ENCODE measurements at regions not wholly inside any gene's neighbourhood (a gene's known extent, or its start where the extent isn't known, plus 50 kb on each side); places are given as distances from the start of the nearest gene placed in this dataset.

DNA sequence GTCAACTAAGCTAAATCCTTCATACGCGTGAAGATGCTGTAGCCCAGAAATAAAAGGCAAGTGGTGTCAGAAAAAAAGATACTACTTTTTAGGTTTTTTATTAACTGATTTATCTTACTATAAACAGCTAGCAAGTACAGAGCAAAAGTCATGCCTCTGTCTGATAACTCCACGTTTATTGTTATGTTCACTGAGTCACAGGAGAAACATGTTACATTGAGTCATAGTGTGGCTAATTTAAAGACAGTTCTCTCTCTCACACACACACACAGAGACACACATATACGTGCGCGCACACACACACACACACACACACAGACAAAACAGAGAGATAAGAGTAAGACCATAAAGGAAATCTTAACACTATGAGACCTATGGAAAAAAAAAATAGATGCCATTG, 770.0 kb upstream of the CDH10 start:
- TF ChIP-seq, protein P1, sequence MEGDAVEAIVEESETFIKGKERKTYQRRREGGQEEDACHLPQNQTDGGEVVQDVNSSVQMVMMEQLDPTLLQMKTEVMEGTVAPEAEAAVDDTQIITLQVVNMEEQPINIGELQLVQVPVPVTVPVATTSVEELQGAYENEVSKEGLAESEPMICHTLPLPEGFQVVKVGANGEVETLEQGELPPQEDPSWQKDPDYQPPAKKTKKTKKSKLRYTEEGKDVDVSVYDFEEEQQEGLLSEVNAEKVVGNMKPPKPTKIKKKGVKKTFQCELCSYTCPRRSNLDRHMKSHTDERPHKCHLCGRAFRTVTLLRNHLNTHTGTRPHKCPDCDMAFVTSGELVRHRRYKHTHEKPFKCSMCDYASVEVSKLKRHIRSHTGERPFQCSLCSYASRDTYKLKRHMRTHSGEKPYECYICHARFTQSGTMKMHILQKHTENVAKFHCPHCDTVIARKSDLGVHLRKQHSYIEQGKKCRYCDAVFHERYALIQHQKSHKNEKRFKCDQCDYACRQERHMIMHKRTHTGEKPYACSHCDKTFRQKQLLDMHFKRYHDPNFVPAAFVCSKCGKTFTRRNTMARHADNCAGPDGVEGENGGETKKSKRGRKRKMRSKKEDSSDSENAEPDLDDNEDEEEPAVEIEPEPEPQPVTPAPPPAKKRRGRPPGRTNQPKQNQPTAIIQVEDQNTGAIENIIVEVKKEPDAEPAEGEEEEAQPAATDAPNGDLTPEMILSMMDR (IDR thresholded peaks at IDR 0.05), result no peak
- no peak for TF ChIP-seq OVOL2 (CRISPR knock-in tag; IDR thresholded peaks at IDR 0.05; ENCODE audit: borderline replicate concordance)
- TF ChIP-seq, protein P2, sequence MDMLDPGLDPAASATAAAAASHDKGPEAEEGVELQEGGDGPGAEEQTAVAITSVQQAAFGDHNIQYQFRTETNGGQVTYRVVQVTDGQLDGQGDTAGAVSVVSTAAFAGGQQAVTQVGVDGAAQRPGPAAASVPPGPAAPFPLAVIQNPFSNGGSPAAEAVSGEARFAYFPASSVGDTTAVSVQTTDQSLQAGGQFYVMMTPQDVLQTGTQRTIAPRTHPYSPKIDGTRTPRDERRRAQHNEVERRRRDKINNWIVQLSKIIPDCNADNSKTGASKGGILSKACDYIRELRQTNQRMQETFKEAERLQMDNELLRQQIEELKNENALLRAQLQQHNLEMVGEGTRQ (CRISPR knock-in tag; IDR thresholded peaks at IDR 0.05), result no peak
- TF ChIP-seq CREB1 (CRISPR knock-in tag; IDR thresholded peaks at IDR 0.05), result no peak
- TF ChIP-seq, protein P3, sequence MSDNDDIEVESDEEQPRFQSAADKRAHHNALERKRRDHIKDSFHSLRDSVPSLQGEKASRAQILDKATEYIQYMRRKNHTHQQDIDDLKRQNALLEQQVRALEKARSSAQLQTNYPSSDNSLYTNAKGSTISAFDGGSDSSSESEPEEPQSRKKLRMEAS (CRISPR knock-in tag; IDR thresholded peaks at IDR 0.05), result no peak
- TF ChIP-seq, protein P4, sequence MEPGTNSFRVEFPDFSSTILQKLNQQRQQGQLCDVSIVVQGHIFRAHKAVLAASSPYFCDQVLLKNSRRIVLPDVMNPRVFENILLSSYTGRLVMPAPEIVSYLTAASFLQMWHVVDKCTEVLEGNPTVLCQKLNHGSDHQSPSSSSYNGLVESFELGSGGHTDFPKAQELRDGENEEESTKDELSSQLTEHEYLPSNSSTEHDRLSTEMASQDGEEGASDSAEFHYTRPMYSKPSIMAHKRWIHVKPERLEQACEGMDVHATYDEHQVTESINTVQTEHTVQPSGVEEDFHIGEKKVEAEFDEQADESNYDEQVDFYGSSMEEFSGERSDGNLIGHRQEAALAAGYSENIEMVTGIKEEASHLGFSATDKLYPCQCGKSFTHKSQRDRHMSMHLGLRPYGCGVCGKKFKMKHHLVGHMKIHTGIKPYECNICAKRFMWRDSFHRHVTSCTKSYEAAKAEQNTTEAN (CRISPR knock-in tag; IDR thresholded peaks at IDR 0.05), result no peak
- no peak for TF ChIP-seq SMAD3 (CRISPR knock-in tag; IDR thresholded peaks at IDR 0.05; ENCODE audit: borderline replicate concordance)

All from WTC11 (cell line).